NCI-H748 treated with DMSO at 0.1 percent for 48 hours (cell line): ENCODE measurements at regions not wholly inside any gene's neighbourhood (a gene's known extent, or its start where the extent isn't known, plus 50 kb on each side); places are given as distances from the start of the nearest gene placed in this dataset.
"Not testable (repeated sequence)": the region's sequence is repeated elsewhere in the genome, so short reads cannot be mapped to it uniquely, and the experiment has no call there.

Experiments
- DNase-seq: peaks from one replicate; lab custom pipeline; 2025; lab: John Stamatoyannopoulos, UW

GRCh38 chr3:139135657-139136056 lies 91.0 kb upstream of the PRR23C start:
- DNase-seq = no peak

- DNase-seq = no peak
These were observed 91.9 kb upstream of the PRR23C start for GRCh38 chr3:139136469-139137202.

- DNase-seq = no peak
These were observed 95.9 kb upstream of the PRR23C start for GRCh38 chr3:139140553-139140952.

DNA sequence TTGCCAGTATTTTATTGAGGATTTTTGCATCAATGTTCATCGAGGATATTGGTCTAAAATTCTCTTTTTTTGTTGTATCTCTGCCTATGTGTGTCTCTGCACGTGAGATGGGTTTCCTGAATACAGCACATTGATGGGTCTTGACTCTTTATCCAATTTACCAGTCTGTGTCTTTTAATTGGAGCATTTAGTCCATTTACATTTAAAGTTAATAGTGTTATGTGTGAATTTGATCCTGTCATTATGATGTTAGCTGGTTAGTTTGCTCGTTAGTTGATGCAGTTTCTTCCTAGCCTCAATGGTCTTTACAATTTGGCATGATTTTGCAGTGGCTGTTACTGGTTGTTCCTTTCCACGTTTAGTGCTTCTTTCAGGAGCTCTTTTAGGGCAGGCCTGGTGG lies 101.3 kb upstream of the PRR23C start:
- DNase-seq = not testable (repeated sequence)

DNA sequence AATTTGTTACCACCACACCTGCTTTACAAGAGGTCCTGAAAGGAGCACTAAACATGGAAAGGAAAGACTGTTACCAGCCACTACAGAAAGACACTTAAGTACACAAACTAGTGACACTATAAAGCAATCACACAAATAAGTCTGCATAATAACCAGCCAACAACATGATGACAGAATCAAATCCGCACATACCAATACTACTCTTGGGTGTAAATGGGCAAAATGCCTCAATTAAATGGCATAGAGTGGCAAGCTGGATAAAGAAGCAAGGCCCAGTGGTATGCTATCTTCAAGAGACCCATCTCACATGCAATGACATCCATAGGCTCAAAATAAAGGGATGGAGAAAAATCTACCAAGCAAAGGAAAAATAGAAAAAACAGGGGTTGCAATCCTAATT lies 106.8 kb upstream of the PRR23C start:
- no peak for DNase-seq

- DNase-seq = not testable (repeated sequence)
These were observed 108.7 kb upstream of the PRR23C start for GRCh38 chr3:139153434-139153833.

- DNase-seq = no peak
These were observed 112.7 kb upstream of the PRR23C start for GRCh38 chr3:139157161-139157932.

- DNase-seq = no peak
These were observed 114.7 kb upstream of the PRR23C start for GRCh38 chr3:139159356-139159755.

DNA sequence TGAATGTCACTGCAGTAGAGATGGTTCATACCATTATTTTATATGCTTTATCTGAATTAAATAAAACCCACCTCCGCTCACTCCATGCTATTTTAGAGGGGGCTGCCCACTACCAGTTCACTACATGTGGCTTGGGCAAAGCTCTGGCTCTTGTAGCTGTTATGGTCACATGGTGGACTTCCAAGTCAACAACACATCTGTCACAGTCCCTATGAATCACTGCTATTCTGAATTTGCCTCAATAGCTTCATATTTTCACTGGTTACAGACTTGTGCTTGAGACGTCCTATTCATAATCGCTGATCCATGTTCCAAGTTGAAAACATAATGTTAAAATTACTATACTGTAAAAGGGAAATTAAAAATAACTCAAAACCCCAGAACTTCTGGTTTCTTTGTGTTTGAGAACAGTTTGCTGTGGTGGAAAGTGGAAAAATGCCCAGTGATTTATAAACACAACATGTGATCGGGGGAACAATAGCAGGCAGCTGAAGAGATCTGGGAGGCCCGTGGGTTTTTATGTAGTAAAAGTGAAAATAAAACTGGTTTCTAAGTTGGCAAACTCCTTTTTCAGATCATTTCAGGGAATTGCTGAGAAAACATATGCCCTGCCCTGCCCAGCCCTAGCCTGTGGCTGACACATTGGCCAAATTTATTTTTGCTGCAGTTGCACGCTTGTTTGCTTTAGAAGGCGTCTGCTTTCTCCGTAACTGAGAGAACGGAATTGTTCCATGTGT lies 128.8 kb upstream of the PRR23C start:
- DNase-seq = no peak

GRCh38 chr3:139180489-139180888 lies 135.8 kb upstream of the PRR23C start:
- no peak for DNase-seq

GRCh38 chr3:139182143-139182542 lies 137.5 kb upstream of the PRR23C start:
- no peak for DNase-seq

DNA sequence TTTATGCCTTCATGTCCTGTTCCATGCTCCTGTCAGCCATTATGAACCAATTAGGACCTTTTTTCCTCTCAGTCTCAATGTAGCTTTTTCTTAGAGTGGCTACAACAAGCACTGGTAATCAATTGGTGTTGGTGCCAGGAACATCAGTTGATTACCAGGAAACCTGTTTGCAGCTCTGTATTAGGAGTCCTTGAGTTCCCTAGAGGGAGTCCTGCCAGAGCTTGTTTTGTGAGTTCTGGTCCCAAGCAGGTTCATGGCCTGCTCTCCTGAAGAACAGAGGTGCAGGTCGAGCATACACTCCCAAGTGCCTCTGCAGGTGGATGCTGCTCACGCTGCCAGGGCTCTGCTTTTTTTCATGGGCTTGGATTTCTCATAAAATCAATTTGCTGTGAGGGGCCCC lies 137.9 kb upstream of the PRR23C start:
- DNase-seq = no peak

GRCh38 chr3:139185527-139185926 lies 140.8 kb upstream of the PRR23C start:
- DNase-seq = no peak

DNA sequence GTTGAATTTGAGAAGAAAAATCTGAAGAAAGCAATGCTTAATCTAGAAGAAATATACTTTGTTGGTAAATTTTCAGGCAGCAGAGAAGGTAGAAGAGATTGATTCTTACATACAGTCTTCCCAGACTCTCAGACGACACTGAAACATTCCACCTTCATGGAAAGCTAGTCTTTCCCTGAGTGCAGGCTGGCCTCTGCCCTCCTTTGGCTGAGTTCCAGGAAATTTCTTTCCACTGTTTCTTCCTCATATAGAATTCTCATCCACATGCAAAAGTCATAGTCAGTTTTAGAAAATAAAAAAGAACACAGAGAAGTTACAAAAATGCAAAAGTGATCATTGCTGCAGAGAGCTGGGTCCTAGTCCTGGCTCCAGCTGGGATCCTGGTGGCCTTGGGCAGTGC lies 142.5 kb upstream of the PRR23C start:
- DNase-seq = no peak

DNA sequence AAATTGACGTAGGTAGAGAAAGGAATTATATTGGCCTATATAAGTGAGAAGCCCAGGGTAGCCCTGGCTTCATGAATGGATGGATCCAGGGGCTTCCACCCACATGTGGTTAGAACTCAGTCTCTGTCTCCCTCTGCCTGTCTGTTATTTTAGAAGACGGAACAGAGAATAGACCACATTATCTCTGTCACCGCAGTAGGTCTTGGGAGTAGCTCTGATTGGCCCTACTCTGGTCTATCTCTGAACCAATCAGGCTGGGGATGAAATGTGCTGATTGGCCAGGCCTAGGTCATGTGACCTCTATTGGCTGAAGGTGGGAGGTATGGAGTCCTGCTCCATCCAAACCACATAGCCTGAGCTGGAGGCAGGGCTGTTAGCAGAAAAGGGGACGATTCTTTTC lies 143.0 kb upstream of the PRR23C start:
- DNase-seq = no peak

DNA sequence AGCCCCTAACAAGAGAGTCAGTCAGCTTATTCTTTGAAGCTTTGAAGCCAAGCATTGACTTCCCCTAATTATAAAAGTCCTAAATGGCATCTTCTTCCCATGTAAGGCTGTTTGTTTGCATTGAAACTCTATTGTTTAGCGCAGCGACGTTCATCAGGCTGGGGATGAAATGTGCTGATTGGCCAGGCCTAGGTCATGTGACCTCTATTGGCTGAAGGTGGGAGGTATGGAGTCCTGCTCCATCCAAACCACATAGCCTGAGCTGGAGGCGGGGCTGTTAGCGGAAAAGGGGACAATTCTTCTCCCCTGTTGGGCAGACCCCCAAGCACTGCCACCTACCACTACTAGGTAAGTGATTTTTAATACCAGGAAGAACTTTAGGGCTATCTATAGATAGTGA lies 145.3 kb upstream of the PRR23C start:
- DNase-seq = no peak

DNA sequence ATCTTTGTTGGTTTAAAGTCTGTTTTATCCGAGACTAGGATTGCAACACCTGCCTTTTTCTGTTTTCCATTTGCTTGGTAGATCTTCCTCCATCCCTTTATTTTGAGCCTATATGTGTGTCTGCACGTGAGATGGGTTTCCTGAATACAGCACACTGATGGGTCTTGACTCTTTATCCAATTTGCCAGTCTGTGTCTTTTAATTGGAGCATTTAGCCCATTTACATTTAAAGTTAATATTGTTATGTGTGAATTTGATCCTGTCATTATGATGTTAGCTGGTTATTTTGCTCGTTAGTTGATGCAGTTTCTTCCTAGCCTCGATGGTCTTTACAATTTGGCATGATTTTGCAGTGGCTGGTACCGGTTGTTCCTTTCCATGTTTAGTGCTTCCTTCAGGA lies 149.4 kb upstream of the MRPS22 start:
- not testable (repeated sequence) for DNase-seq

- DNase-seq = not testable (repeated sequence)
These were observed 147.7 kb upstream of the MRPS22 start for GRCh38 chr3:139196146-139196545.

DNA sequence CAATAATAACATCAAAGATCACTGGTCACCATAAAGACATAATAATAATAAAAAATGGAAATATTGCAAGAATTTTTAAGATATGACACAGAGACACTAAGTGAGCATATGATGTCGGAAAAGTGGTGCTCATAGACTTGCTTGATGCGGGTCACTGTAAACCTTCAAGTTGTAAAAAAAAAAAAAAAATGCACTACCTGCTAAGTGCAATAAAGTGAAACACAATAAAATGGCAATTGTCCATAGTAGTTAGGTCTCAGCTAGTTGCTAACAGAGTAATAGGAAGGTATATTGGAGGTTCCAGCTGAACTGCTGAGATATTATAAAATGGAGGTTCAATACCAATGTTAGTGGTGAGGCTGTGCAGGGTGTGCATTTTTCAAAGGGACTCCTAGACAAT lies 146.6 kb upstream of the MRPS22 start:
- DNase-seq = no peak

DNA sequence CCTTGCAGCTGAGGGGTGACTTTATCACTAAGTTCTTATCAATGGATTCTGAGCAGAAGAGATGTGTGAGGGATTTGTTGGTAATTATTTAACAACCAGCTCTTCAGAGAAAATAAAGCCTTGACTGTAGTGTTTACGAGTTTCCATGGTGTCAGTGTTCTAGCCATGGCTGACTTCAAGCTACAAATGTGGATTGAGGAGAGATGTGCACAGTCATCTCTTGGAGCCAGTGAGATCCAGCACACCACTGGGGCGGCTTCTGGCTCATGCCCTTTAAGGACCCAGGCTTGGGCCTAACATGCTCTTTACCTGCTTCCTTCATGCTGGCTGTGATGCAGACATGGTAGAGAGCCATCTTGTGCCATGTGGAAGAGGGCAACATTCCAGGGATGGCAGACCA lies 145.6 kb upstream of the MRPS22 start:
- DNase-seq = no peak

DNA sequence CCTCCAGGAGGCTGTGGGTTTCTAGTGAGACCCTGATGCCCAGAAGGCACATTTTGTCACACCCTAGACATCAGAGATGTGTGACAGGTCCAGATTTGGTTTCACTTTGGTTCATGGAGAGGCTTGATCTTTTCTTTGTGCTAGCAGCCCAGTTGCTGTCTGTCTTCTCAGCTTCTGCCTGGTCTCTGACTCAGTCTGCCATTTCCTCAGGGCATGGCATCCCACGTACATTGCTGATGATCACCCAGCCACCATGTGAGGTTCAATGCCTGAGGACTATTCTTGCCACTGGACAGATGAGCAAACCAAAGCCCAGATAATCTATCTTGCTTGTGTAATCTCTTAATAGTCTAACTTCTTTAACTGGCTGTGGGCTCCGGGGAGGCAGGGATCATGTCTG lies 144.9 kb upstream of the MRPS22 start:
- no peak for DNase-seq

GRCh38 chr3:139199421-139200010 lies 144.3 kb upstream of the MRPS22 start:
- no peak for DNase-seq
